Neural cell (in vitro differentiated cells): ENCODE measurements at regions not wholly inside any gene's neighbourhood (a gene's known extent, or its start where the extent isn't known, plus 50 kb on each side); places are given as distances from the start of the nearest gene placed in this dataset.

Source experiments
- H2AFZ ChIP-seq: fragments of 200-600, 300-800 bp; sonication (generic), shearing (Covaris generic); 2 replicates; pipeline ENCODE4 v1.6.0; 2014; ENCODE audit warnings: low read depth, mild to moderate bottlenecking, antibody characterized with exemption, low read length, moderate library complexity
- H3F3A ChIP-seq: fragments of 200-600 bp; shearing (Covaris generic); 2 replicates; pipeline ENCODE4 v1.6.1; 2016; ENCODE audit warnings: mild to moderate bottlenecking, moderate library complexity, mixed read lengths, antibody characterized with exemption, low read length; ENCODE audit not compliant: insufficient read depth, poor library complexity, severe bottlenecking
- H3K27ac ChIP-seq: fragments of 200-600, 300-800 bp; sonication (generic), shearing (Covaris generic); 2 replicates; pipeline ENCODE4 v1.5.1; 2014; ENCODE audit warnings: mild to moderate bottlenecking, low read length, moderate library complexity
- H3K27me3 ChIP-seq: fragments of 300-800, 200-600 bp; sonication (generic), shearing (Covaris generic); 2 replicates; pipeline ENCODE4 v1.6.0; 2014; ENCODE audit warnings: mild to moderate bottlenecking, low read depth, low read length, moderate library complexity; ENCODE audit not compliant: insufficient read depth
- H3K36me3 ChIP-seq: fragments of 300-800, 200-600 bp; sonication (generic), shearing (Covaris generic); 2 replicates; pipeline ENCODE4 v1.5.1; 2014; ENCODE audit warnings: mild to moderate bottlenecking, antibody characterized with exemption, low read length, moderate library complexity; ENCODE audit not compliant: insufficient read depth
- H3K4me2 ChIP-seq: fragments of 300-800, 200-600 bp; sonication (generic), shearing (Covaris generic); 2 replicates; pipeline ENCODE4 v1.6.0; 2014; ENCODE audit warnings: mild to moderate bottlenecking, low read length
- H3K4me3 ChIP-seq: fragments of 300-800, 200-600 bp; sonication (generic), shearing (Covaris generic); 2 replicates; pipeline ENCODE4 v1.5.1; 2014; ENCODE audit warnings: mild to moderate bottlenecking, low read length, moderate library complexity
- H3K79me2 ChIP-seq: fragments of 200-600 bp; shearing (Covaris generic); replicated peaks from 2 replicates; pipeline ENCODE4 v1.6.0; 2014; ENCODE audit warnings: mild to moderate bottlenecking, low read length, moderate library complexity; ENCODE audit not compliant: insufficient read depth
- H3K9ac ChIP-seq: fragments of 300-800, 200-600 bp; sonication (generic), shearing (Covaris generic); 2 replicates; pipeline ENCODE4 v1.6.1; 2016; ENCODE audit warnings: mild to moderate bottlenecking, low read length, mixed read lengths
- H3K9me2 ChIP-seq: fragments of 200-600 bp; shearing (Covaris generic); 2 replicates; pipeline ENCODE4 v1.6.1; 2016; ENCODE audit warnings: mild to moderate bottlenecking, low read length, mixed read lengths; ENCODE audit not compliant: insufficient read depth
- H3K9me3 ChIP-seq: fragments of 200-600, 300-800 bp; sonication (generic), shearing (Covaris generic); 2 replicates; pipeline ENCODE4 v1.6.1; 2016; ENCODE audit warnings: mild to moderate bottlenecking, mixed run types, low read length, moderate library complexity, mixed read lengths
- H4K20me1 ChIP-seq: fragments of 200-600 bp; shearing (Covaris generic); 2 replicates; pipeline ENCODE4 v1.6.1; 2016; ENCODE audit warnings: mild to moderate bottlenecking, mixed run types; ENCODE audit not compliant: insufficient read depth
- CTCF ChIP-seq: fragments of 450-650 bp; IDR thresholded peaks from 2 replicates; pipeline ENCODE4 v1.5.1; 2014; ENCODE audit warnings: antibody characterized with exemption, mild to moderate bottlenecking, moderate library complexity; ENCODE audit not compliant: poor library complexity, severe bottlenecking
- EP300 ChIP-seq: fragments of 450-650 bp; conservative IDR thresholded peaks from 2 replicates; pipeline ENCODE4 v1.6.1; 2014; ENCODE audit warnings: antibody characterized with exemption, mild to moderate bottlenecking, moderate library complexity; ENCODE audit not compliant: poor library complexity, severe bottlenecking
- EZH2 ChIP-seq: fragments of 200-600, 300-800 bp; shearing (Covaris generic), sonication (generic); IDR thresholded peaks from 2 replicates; pipeline ENCODE4 v1.6.1; 2014; ENCODE audit warnings: antibody characterized with exemption, low read length, borderline replicate concordance, mild to moderate bottlenecking; ENCODE audit not compliant: insufficient read depth, poor library complexity, severe bottlenecking
- MXI1 ChIP-seq: fragments of 450-650 bp; conservative IDR thresholded peaks from 2 replicates; pipeline ENCODE4 v1.6.1; 2014; ENCODE audit warnings: antibody characterized with exemption, mild to moderate bottlenecking; ENCODE audit not compliant: poor library complexity, severe bottlenecking
- POLR2AphosphoS5 ChIP-seq: IDR thresholded peaks from 2 replicates; pipeline ENCODE4 v1.6.1; 2012
- RAD21 ChIP-seq: fragments of 450-650 bp; conservative IDR thresholded peaks from 2 replicates; pipeline ENCODE4 v1.6.1; 2014; ENCODE audit warnings: antibody characterized with exemption, mild to moderate bottlenecking, moderate library complexity
- SMC3 ChIP-seq: fragments of 450-650 bp; conservative IDR thresholded peaks from 2 replicates; pipeline ENCODE4 v1.6.1; 2014; ENCODE audit warnings: antibody characterized with exemption, mild to moderate bottlenecking, moderate library complexity; ENCODE audit not compliant: poor library complexity
- TAF1 ChIP-seq: IDR thresholded peaks from 2 replicates; pipeline ENCODE4 v1.6.1; 2012; ENCODE audit warnings: low read depth
- TF ChIP-seq, protein P1 (sequence below): IDR thresholded peaks from 2 replicates; pipeline ENCODE4 v1.6.1; 2012; ENCODE audit warnings: borderline replicate concordance

GRCh38 chr10:29157321-29157720 lies 131.5 kb upstream of the LYZL1 start:
- Histone ChIP-seq H3K27me3 (no peaks in the 10 kb centered on the region), H3K9ac (no peak overlapping the region), H3K79me2 (no peaks in the 10 kb centered on the region), H4K20me1 (no peaks in the 10 kb centered on the region), H3K4me2 (no peak overlapping the region), H2AFZ (no peak overlapping the region), H3K9me3 (no peaks in the 10 kb centered on the region), H3K4me3 (no peak overlapping the region), H3K27ac (no peak overlapping the region), H3F3A (no peaks in the 10 kb centered on the region), H3K36me3 (no peaks in the 10 kb centered on the region), H3K9me2 (no peaks in the 10 kb centered on the region)
- TF ChIP-seq CTCF (no peak), SMC3 (no peak), MXI1 (no peak), POLR2AphosphoS5 (no peak), EP300 (no peak), TAF1 (no peak), EZH2 (no peak)
- TF ChIP-seq, protein P1, sequence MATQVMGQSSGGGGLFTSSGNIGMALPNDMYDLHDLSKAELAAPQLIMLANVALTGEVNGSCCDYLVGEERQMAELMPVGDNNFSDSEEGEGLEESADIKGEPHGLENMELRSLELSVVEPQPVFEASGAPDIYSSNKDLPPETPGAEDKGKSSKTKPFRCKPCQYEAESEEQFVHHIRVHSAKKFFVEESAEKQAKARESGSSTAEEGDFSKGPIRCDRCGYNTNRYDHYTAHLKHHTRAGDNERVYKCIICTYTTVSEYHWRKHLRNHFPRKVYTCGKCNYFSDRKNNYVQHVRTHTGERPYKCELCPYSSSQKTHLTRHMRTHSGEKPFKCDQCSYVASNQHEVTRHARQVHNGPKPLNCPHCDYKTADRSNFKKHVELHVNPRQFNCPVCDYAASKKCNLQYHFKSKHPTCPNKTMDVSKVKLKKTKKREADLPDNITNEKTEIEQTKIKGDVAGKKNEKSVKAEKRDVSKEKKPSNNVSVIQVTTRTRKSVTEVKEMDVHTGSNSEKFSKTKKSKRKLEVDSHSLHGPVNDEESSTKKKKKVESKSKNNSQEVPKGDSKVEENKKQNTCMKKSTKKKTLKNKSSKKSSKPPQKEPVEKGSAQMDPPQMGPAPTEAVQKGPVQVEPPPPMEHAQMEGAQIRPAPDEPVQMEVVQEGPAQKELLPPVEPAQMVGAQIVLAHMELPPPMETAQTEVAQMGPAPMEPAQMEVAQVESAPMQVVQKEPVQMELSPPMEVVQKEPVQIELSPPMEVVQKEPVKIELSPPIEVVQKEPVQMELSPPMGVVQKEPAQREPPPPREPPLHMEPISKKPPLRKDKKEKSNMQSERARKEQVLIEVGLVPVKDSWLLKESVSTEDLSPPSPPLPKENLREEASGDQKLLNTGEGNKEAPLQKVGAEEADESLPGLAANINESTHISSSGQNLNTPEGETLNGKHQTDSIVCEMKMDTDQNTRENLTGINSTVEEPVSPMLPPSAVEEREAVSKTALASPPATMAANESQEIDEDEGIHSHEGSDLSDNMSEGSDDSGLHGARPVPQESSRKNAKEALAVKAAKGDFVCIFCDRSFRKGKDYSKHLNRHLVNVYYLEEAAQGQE = no peak

DNA sequence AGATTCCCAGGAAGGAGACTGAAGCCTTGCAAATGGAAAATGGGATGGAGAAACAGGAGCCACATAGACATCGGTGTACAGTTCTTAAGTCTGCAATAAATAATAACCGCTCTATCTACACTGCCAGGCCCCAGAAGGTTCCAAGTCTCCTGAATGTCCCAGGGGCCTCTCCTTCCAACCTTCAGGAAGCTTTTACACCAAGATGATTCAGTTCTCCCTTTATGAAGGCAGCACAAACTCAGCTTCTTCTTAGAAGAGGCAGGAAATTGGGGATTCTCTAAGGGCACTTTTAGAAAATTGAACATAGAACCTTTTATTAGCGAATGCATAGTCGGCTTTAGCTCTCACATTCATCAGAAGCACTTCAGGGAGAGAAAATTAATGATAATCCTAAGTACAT lies 130.8 kb upstream of the LYZL1 start:
- Histone ChIP-seq H3K9ac (no peak overlapping the region), H3K27me3 (no peaks in the 10 kb centered on the region), H3K27ac (no peak overlapping the region), H2AFZ (no peak overlapping the region), H3K9me2 (no peaks in the 10 kb centered on the region), H3F3A (no peaks in the 10 kb centered on the region), H3K4me2 (no peak overlapping the region), H3K36me3 (no peaks in the 10 kb centered on the region), H3K4me3 (no peak overlapping the region), H3K9me3 (no peaks in the 10 kb centered on the region), H3K79me2 (no peaks in the 10 kb centered on the region), H4K20me1 (no peaks in the 10 kb centered on the region)
- TF ChIP-seq SMC3 (no peak), EZH2 (no peak), POLR2AphosphoS5 (no peak), MXI1 (no peak), RAD21 (no peak), CTCF (no peak), TAF1 (no peak), EP300 (no peak)
- TF ChIP-seq, protein P1 = no peak
